Caco-2 (cell line): ENCODE measurements at regions not wholly inside any gene's neighbourhood (a gene's known extent, or its start where the extent isn't known, plus 50 kb on each side); places are given as distances from the start of the nearest gene placed in this dataset.

Experiments
- BruUV-seq: library from RNA; stranded (reverse); fragments of 400-500 nt; replicated peaks from 2 replicates; lab custom pipeline; 2021; lab: Mats Ljungman, UMichigan
- CTCF ChIA-PET: fragments of 300-600 bp; sonication (Branson Sonifier 250); formaldehyde crosslinking; loops from one replicate; lab custom pipeline; 2022; ENCODE audit warnings: antibody characterized with exemption; lab: Charles Lee
- POLR2A ChIA-PET: fragments of 300-600 bp; sonication (Branson Sonifier 250); formaldehyde crosslinking; loops from one replicate; lab custom pipeline; 2022; ENCODE audit warnings: antibody characterized with exemption; lab: Charles Lee
- DNase-seq, 2 experiments: peaks; one replicate each; pipeline versions ENCODE4 v3.0.0 to v3.0.0-alpha.2; 2020 to 2022
- H3K27me3 ChIP-seq: replicated peaks from 2 replicates; pipeline ENCODE4 v1.6.0; 2011; ENCODE audit warnings: low read length; ENCODE audit not compliant: control insufficient read depth, insufficient read depth
- H3K36me3 ChIP-seq: 2 replicates; pipeline ENCODE4 v1.5.1; 2011; ENCODE audit warnings: low read length; ENCODE audit not compliant: control insufficient read depth, insufficient read depth
- H3K4me1 ChIP-seq: fragments of 250-450 bp; sonication (Bioruptor Pico); 2 replicates; pipeline ENCODE4 v1.5.1; 2020; ENCODE audit warnings: mild to moderate bottlenecking
- H3K4me3 ChIP-seq: 2 replicates; pipeline ENCODE4 v1.5.1; 2011; ENCODE audit warnings: low read depth, mild to moderate bottlenecking, control low read depth, low read length
- H3K9me3 ChIP-seq: fragments of 250-450 bp; sonication (Bioruptor Pico); 2 replicates; pipeline ENCODE4 v1.5.1; 2020; ENCODE audit warnings: mild to moderate bottlenecking, moderate library complexity
- H3K27ac Mint-ChIP-seq: one replicate; pipeline ENCODE4 v1.8.0; 2022; ENCODE audit warnings: mixed read lengths; ENCODE audit not compliant: unreplicated experiment
- H3K27me3 Mint-ChIP-seq: one replicate; pipeline ENCODE4 v1.8.0; 2022; ENCODE audit warnings: mixed read lengths; ENCODE audit not compliant: insufficient read depth, unreplicated experiment
- H3K36me3 Mint-ChIP-seq: one replicate; pipeline ENCODE4 v1.8.0; 2022; ENCODE audit warnings: mild to moderate bottlenecking, mixed read lengths; ENCODE audit not compliant: insufficient read depth, unreplicated experiment
- H3K4me1 Mint-ChIP-seq: one replicate; pipeline ENCODE4 v1.8.0; 2022; ENCODE audit warnings: low read depth, mixed read lengths; ENCODE audit not compliant: unreplicated experiment
- H3K4me3 Mint-ChIP-seq: one replicate; pipeline ENCODE4 v1.8.0; 2022; ENCODE audit warnings: mild to moderate bottlenecking, moderate library complexity, mixed read lengths; ENCODE audit not compliant: unreplicated experiment
- H3K9me3 Mint-ChIP-seq: one replicate; pipeline ENCODE4 v1.8.0; 2022; ENCODE audit warnings: mixed read lengths; ENCODE audit not compliant: unreplicated experiment
- intact Hi-C: fragments of 100-400 bp; cut with micrococcal nuclease; formaldehyde crosslinking; loops from one replicate; pipeline ENCODE4 v1.10.0; 2022; ENCODE audit not compliant: unreplicated experiment
- TF ChIP-seq, protein P1 (sequence below), 2 experiments: fragments of 200-600 bp in 1 of 2; IDR thresholded peaks; 1 replicate in 1 of 2; 2 replicates in 1 of 2; pipeline versions ENCODE4 v1.5.1 to v1.8.0; 2011 to 2022; ENCODE audit warnings: antibody characterized with exemption in 1 of 2, control low read depth in 1 of 2, inconsistent platforms in 1 of 2, low read depth in 1 of 2, low read length in 1 of 2, mild to moderate bottlenecking in 1 of 2, moderate library complexity in 1 of 2; ENCODE audit not compliant: insufficient read depth in 1 of 2, severe bottlenecking in 1 of 2, unreplicated experiment in 1 of 2

DNA sequence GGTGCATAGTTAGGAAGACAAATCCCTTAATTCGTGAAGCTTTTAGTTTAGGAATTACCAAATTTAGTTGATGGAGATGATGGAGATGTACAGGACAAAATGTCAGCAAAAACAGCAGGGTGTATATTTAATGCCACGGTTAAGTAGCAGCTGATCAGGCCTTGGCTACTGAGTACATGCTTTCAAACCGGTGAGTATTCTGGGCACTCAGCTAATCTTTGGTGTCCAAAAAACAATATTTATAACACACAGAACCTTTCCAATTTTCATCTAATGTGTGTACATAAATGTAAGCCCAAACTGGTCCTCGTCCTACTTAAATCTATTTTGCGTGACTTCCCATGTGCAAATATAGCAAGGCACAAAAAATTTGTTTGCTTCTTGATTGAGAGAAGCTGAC lies 703.4 kb upstream of the LINC00305 start:
- no peaks in the 10 kb centered on the region for H3K36me3 ChIP-seq
- no peaks in the 10 kb centered on the region for H3K9me3 ChIP-seq
- ChIA-PET CTCF (no interaction called here), POLR2A (no interaction called here)
- no TSS peak for BruUV-seq
- no peaks in the 10 kb centered on the region for H3K27me3 ChIP-seq
- DNase-seq = no peak
- TF ChIP-seq, protein P1, sequence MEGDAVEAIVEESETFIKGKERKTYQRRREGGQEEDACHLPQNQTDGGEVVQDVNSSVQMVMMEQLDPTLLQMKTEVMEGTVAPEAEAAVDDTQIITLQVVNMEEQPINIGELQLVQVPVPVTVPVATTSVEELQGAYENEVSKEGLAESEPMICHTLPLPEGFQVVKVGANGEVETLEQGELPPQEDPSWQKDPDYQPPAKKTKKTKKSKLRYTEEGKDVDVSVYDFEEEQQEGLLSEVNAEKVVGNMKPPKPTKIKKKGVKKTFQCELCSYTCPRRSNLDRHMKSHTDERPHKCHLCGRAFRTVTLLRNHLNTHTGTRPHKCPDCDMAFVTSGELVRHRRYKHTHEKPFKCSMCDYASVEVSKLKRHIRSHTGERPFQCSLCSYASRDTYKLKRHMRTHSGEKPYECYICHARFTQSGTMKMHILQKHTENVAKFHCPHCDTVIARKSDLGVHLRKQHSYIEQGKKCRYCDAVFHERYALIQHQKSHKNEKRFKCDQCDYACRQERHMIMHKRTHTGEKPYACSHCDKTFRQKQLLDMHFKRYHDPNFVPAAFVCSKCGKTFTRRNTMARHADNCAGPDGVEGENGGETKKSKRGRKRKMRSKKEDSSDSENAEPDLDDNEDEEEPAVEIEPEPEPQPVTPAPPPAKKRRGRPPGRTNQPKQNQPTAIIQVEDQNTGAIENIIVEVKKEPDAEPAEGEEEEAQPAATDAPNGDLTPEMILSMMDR (IDR thresholded peaks at IDR 0.05; ENCODE audit: insufficient read depth in 1 of 2, low read depth in 1 of 2, low read length in 1 of 2, severe bottlenecking in 1 of 2, unreplicated experiment in 1 of 2) = no peak
- H3K27me3 Mint-ChIP-seq = no peaks in the 10 kb centered on the region
- H3K4me3 Mint-ChIP-seq = no peak overlapping the region
- H3K4me1 Mint-ChIP-seq = no peaks in the 10 kb centered on the region
- intact Hi-C loops = no loop called here
- H3K36me3 Mint-ChIP-seq = no peaks in the 10 kb centered on the region
- no peaks in the 10 kb centered on the region for H3K9me3 Mint-ChIP-seq
- no peaks in the 10 kb centered on the region for H3K4me1 ChIP-seq
- H3K27ac Mint-ChIP-seq = no peak overlapping the region
- H3K4me3 ChIP-seq = no peak overlapping the region

DNA sequence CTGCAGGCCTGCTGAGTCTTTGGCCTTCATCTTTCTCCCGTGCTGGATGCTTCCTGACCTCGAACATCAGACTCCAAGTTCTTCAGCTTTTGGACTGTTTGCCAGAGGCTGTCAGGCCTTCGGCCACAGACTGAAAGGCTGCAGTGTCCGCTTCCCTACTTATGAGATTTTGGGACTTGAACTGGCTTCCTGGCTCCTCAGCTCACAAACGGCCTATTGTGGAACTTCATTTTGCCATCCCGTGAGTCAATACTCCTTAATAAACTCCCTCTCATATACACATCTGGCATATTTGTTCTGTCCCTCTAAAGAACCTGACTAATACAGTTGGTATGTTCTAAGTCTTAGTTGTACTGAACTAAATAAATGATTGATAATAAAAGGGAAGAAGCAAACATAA lies 702.8 kb upstream of the LINC00305 start:
- POLR2A ChIA-PET = no interaction called here
- H3K4me1 ChIP-seq = no peaks in the 10 kb centered on the region
- H3K9me3 ChIP-seq = no peaks in the 10 kb centered on the region
- no peaks in the 10 kb centered on the region for H3K36me3 Mint-ChIP-seq
- H3K4me3 Mint-ChIP-seq = no peak overlapping the region
- no peaks in the 10 kb centered on the region for H3K9me3 Mint-ChIP-seq
- no TSS peak for BruUV-seq
- intact Hi-C loops = no loop called here
- no peaks in the 10 kb centered on the region for H3K27me3 ChIP-seq
- TF ChIP-seq, protein P1 (IDR thresholded peaks at IDR 0.05; ENCODE audit: insufficient read depth in 1 of 2, low read depth in 1 of 2, low read length in 1 of 2, severe bottlenecking in 1 of 2, unreplicated experiment in 1 of 2) = no peak
- H3K36me3 ChIP-seq = no peaks in the 10 kb centered on the region
- no peak overlapping the region for H3K27ac Mint-ChIP-seq
- H3K27me3 Mint-ChIP-seq = no peaks in the 10 kb centered on the region
- no peak overlapping the region for H3K4me3 ChIP-seq
- CTCF ChIA-PET = no interaction called here
- no peak for DNase-seq
- H3K4me1 Mint-ChIP-seq = no peaks in the 10 kb centered on the region

DNA sequence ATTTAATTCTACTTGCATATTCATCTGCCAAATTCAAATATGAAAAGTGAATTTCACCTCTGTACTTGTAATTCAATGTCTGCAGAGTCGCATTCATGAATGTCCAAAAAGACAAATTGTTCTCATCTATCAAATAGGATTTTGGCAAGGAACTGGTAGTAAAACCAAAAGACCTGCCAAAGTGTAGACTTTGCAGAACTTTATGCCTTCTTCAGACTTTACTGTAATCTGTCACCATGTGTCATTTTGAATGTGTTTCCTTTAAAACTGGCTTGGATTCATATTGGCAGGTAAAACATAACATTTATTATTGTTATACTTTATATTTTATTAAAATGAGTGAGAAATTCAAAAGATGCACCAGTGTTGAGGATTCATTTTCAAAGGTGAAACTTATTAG lies 701.9 kb upstream of the LINC00305 start:
- Mint-ChIP-seq H3K27me3 (no peaks in the 10 kb centered on the region), H3K4me1 (no peaks in the 10 kb centered on the region), H3K27ac (no peak overlapping the region), H3K36me3 (no peaks in the 10 kb centered on the region), H3K4me3 (no peak overlapping the region), H3K9me3 (no peaks in the 10 kb centered on the region)
- BruUV-seq = no TSS peak
- DNase-seq = no peak
- Histone ChIP-seq H3K36me3 (no peaks in the 10 kb centered on the region), H3K4me1 (no peaks in the 10 kb centered on the region), H3K9me3 (no peaks in the 10 kb centered on the region), H3K27me3 (no peaks in the 10 kb centered on the region), H3K4me3 (no peak overlapping the region)
- intact Hi-C loops = no loop called here
- TF ChIP-seq, protein P1 (IDR thresholded peaks at IDR 0.05; ENCODE audit: insufficient read depth in 1 of 2, low read depth in 1 of 2, low read length in 1 of 2, severe bottlenecking in 1 of 2, unreplicated experiment in 1 of 2) = no peak
- ChIA-PET POLR2A (no interaction called here), CTCF (no interaction called here)
